GM19238 (cell line): ENCODE measurements at regions not wholly inside any gene's neighbourhood (a gene's known extent, or its start where the extent isn't known, plus 50 kb on each side); places are given as distances from the start of the nearest gene placed in this dataset.
"Not testable (repeated sequence)": the region's sequence is repeated elsewhere in the genome, so short reads cannot be mapped to it uniquely, and the experiment has no call there.

Source experiments
- DNase-seq: peaks from one replicate; pipeline ENCODE4 v3.0.0; 2011; ENCODE audit warnings: low spot score; ENCODE audit not compliant: insufficient read length

DNA sequence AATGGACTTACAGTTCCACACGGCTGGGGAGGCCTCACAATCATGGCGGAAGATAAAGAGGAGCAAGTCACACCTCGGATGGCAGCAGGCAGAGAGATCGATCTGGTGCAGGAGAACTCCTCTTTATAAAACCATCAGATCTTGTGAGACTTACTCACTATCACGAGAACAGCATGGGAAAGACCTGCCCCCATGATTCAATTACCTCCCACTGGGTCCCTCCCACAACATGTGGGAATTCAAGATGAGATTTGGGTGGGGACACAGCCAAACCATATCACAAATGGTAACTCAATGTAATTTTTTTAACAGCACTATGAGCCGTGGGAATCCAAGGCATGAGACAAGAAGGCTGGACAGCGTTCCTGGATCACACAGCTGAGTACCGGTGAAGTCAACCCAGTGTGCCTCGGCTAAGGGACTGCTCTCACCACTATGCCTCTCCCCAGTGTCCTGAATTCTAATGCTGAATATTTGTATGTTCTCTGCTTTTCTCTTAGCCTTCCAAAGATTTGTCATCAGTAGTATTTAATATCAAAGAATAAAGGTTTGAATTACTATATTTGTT, 84.3 kb downstream of the IRS2 start:
- DNase-seq = not testable (repeated sequence)

DNA sequence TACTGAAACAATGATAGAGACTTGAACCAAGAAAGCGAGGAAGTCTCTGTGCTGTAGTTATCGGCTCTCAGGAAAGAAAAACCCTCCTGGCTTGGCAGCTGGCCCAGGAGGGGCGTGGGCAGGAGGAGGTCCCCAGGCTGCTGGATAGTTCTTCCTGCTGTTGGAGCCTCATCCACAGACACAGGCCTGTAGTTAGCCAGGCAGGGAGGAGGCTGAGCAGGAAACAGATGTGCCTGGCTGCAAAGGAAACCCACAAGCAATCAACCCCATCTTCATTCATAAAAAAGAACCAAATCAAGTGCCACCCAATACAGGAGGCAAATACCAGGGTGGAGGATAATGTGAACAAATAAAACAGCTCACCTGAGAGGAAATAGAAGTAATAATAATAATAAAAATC, 86.2 kb downstream of the IRS2 start:
- no peak for DNase-seq

DNA sequence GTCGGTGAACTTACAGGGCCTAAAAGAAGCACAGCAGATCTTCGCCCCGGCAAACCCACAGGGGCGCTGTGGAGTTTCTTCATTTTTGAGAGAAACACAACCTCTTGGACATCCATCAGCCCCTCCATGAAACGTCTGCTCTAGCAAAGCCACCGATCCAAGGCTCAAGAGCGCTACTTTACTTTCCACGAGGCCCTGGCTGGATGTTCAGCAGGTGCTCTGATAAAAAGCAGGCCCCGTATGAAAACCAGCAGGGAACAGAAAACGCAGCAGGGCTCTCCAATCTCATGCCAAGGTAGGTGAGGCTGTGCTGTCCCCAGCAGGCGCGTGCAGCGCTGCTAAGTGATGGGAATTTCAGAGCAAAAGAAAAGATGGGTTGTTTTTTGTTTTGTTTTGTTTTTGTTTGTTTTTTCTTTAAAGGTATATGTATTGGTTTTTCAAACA, 86.7 kb downstream of the IRS2 start:
- no peak for DNase-seq

DNA sequence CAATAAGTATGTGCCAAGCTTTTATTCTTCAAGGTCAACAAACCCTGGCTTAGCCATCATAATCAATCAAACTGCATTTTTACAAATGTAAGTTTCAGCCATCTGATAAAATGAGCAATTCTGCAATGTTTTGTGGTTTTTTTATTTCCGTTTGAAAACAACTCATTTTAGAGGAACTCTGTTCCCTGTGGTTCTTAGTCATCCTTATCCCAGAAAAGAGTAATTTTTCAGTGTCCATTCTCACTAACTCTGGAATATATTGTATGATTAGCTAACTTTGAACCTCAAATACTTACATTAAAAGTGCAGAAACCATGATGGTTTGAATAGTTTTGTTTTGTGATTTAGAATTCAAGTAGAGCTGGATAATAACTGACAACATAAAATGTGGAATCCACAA, 87.6 kb downstream of the IRS2 start:
- no peak for DNase-seq

DNA sequence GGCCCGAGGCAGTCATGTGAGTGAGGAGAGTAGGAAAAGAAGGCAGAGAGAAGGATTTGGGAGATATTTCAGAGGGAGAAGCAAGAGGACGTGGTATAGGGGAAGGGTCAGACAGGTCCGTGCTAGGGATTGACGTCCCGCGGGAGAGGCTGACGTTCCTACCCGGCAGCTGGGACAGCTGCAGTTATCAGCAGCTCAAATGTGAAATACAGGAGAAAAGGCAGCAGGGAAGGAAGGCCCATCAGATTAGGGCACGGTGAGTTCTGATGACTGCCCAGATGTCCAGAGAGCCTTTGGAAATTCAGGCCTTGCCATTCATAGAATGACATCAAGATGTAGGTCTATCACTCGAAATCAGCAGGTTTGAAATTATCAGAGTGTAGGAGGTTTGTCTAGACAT, 88.4 kb downstream of the IRS2 start:
- DNase-seq = no peak

DNA sequence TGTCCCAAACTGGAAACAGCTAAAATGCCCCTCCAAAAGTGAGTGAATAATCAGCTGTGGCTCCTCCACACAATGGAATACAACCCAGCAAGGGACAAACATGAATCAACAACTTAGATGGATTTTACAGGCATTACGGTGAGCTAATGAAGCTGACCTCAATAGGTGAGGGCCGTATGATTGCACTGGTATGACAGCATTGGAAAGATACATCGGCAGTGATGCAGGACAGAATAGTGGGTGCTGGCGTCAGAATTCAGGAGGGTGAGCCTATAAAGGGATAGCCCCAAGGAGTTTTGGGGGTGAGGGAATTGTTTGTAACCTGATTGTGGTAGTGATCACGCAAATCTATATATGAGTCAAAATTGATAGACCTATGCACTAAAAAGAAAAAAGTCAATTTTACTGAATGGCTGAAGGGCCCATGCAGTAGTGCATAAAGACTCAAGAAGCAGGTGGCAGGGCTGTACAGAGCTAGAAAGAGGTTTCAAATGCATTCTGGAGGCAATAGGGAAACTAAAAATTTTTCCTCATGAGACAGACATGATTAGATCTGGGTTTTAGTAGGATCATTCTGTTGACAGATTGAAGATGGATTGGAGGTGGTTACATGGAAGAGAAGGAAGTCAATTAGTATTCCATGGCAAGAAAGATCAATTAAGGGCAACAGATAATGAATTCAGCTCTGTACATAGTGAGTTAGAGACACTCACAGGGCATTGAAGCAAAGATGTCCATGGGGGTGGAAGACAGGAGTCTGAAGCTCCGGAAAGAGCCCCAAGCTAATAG, 90.8 kb downstream of the IRS2 start:
- DNase-seq = no peak

DNA sequence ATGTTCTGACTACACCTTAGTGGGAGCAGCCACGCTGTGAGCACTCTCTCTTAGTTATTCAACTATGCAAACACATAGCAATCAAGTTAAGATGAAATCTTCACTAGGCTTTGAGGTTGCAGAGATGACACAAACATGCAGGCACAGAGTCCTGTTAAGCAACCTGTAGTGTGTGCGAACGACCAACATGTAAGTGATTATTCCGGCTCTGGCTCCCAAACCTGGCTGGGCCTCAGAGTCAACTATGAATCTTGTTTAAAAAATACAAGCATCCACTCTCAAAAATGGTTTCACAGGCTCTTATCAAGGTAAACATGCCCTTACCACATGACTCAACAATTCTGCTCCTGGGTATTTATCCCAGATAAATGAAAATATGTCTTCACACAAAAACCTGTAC, 91.4 kb downstream of the IRS2 start:
- no peak for DNase-seq

DNA sequence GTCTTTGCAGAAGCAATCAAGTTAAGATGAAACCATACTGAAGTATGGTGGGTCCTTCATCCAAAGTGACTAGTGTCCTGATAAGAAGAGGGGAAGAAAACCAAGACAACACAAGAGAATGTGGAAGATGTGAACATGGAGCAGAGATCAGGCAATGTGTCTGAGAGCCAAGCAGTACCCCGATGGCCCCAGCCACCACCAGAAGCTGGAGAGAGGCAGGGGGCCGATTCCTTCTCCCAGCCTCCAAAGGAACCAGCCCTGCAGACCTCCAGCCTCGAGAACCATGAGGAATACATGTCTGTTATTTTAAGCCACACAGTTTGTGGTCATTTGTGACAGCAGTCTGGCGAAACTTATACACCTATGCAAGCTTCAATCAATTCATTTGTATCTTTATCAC, 93.2 kb downstream of the IRS2 start:
- DNase-seq = no peak

DNA sequence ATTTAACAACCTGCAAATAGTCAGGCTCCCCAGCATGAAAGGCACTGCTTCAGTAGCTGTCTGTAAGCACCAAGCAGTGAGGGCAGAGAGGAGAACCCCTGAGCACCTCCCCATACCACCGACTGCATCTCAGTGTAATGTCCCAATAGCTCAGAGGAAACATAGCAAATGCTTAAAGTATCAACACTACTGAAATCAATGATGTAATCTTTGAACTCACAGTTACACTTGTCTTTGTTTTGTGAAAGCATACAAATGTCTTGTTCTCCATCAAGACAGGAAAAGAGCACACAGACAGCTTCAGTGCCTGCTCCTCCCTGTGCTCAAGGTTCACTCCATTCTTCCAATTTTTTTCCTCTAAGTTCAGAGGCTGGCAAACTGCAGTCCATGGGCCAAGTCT, 94.7 kb downstream of the IRS2 start:
- DNase-seq = no peak

DNA sequence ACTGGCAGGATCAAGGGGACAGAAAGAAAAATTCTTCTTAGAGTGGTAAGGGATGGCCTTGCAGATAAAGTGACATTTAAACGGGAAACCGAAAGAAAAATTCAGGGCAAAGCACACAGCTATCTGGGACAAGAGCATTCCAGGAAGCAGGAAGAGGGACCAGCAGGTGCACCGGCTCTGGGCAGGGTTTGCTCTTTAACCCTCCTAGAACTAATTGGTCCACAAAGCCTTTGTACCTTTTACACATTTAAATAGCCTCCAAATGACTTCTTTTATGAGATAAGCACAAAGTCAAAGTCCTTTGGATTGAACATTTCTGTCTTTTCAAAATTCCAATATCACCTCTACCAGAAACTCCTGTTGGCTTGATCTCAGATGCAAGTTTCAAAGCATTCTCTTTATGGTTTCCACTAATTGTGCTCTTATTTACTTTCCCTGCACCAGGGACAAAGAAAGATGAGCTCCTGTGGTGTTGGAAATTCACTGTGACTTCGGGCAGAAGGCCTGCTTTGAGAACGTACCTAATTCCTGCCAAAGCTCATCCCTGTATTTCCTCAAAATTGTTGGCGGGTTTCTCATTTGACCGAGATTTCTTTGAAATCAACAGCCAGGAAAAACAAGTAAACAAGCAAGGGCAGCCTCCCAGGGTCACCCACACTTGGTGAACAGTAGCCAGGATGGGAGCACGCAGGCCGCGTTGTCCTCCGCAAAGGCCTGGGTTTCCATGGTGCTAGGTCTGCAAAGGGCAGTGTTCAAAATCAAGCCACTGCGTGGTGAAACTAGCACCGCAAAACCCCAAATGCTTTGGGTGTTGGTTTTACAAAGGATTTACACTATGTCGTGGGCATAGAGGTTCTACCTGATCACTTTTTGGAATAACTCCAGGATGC, 98.6 kb downstream of the IRS2 start:
- DNase-seq = no peak

DNA sequence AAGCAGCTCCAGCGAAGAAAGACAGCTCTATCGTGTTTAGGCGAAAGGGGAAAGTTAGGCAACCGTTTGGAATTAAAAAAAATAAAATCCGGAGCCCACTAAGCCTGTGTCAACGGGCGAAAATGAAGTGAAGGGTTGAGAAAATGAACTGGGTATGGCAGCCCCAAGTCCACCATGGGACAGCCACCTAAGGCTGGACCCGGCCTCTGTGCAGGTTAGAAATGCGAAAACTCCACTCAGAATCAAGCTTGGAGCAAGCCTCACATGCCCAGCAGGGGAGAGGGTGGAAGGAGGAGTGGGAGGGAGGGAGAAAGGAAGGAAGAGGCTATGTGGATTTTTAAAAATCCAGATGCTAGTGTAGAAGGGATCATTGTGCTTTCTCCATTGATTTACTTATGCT, 101.2 kb downstream of the IRS2 start:
- DNase-seq = no peak

DNA sequence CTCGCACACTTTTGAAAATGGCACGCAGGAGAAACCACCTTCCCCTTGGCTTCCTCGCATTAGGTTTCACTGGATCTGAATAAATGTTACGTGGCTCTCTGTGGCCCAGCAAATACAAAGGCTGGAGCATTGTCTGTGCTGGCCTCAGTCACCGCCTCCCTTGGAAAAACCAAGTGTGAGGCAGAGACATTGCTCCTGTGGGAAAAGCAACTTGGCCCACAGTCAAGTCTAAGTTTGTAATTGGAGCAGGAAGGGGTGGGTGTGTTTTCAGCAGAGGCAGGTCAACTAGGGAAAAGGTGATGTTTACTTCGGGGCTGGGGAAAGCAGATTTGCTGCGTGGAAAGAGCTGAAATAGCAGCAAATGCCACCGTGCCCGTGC, 101.6 kb downstream of the IRS2 start:
- no peak for DNase-seq

DNA sequence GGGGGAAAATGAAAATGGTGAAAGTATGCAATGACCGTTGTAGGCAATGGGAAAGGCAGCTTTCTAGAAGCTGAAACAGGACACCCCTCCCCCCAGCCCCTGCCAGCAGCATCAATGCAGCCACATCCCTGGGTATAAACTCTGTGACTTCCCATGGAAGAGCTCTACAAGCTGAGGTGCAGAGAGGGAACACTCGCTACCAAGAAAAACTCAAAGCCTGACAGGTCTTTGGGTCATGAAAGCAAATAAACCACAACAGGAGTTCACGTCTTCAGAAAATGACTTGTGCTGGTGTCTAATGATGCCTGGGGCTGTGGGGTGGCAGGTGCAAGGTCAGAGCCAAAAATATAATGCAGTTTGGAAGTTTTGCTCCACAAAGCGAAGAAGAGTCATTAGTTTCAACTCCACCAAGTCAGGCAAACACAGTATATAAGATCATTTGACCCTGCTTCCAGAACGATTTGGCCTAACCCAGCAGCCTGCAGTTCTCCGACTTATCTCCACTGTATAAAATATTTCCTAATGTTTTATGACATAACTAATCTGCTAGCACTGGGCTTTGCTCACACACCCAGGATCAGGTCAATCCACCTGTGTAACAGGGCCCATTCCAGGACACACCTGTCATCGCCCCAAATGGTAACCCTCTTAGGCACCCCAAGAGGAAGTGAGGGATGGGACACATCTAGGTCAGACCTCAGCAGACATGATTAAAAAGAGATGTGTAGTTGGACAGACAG, 102.1 kb downstream of the IRS2 start:
- no peak for DNase-seq

DNA sequence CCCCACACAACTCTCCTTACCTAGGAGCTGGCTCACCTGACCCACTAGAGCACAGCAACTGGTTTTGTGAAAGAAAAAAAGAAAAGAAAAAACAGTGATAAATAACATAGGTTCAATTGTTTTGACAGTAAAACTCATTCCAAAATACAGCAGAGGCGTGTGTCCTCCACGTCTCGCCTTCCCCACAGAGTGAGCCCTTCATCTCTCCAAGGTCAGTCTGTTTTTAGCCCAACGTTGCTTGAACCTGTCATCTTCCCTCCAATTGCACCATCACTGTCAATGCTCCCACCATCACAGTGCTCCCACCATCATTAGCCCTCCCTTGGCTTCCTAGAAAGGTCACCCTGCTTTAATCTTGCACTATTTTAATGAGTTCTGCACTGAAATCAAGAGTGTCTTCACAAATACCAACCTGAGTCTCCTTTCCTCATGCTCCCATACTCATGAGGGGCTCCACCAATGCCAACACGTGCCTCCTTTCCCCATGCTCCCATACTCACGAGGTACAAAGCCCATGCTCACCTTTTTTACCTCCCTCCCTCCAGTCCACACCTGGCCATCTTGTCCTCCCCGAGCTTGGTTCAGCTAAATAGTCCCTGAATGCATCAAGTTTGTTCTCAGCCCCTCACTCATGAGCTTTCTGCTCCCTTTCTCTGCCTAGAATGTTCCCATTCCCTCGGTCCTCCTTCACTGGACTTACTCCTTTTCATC, 103.7 kb downstream of the IRS2 start:
- no peak for DNase-seq

DNA sequence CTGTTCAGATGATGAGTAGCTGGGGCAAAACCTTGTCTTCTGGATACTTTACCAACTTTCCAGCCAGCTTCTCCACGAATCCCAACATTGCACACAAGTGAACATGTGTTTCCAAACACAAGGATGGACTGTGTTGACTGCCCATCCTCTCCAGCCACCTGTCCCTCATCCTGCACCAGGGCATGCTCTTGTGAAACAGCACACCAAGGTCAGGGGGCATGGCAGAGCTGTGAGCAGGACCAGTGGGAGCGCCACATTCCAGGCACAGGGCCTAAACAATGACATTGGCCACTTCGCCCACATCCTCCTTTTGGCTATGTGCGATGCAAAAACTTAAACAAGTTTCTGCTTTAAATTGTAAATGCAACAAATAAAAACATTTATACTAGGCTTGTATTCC, 105.5 kb downstream of the IRS2 start:
- no peak for DNase-seq

DNA sequence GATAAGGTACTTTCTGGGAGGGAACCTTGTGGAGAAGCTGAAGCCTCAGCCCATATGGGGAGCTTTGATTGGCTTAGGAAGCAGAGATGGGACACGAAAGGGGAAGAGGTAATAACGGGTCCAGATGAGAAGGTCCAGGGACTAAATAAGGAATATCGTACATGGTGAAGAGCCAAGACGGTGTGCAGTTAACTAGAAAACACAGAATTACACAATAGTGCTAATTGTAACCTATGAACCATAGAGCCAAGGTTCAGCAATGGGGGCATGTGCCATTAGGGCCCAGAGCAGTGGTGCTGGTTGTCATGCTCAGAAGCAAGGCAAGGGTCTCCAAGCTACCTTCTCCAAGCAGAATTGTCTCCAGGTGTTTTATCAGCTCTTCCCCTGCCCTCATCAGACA, 106.1 kb downstream of the IRS2 start:
- DNase-seq = no peak

DNA sequence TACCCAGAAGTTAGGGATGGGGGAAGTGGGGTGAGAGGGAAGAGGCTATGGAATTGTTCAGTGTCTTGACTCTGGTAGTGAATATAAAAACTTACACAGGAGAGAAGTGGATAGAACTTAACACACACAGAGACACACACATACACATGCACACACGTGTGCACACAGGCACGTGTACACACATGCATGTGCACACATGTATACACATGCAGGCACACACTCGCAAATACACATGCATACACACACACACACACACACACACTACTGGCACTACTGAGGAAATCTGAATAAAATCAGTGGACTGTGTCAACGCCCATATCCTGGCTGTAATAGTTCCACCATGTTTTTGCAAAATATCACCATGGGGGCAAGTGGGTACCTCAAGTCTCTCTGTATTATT, 107.9 kb downstream of the IRS2 start:
- no peak for DNase-seq

DNA sequence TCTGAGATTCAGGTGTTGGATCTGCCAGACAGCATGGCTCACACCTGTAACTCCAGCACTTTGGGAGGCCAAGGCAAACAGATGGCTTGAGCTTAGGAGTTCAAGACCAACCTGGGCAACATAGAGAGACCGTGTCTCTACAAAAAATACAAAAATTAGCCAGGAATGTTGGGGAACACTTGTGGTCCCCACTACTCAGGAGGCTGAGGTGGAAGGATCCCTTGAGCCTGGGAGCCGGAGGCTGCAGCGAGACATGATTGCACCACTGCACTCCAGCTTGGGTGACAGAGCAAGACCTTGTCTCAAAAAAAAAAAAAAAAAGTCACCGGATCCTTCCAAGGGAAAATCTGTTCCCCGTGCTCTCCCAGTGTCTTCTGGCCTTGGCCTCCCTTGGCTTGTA, 109.2 kb downstream of the IRS2 start:
- DNase-seq = no peak

DNA sequence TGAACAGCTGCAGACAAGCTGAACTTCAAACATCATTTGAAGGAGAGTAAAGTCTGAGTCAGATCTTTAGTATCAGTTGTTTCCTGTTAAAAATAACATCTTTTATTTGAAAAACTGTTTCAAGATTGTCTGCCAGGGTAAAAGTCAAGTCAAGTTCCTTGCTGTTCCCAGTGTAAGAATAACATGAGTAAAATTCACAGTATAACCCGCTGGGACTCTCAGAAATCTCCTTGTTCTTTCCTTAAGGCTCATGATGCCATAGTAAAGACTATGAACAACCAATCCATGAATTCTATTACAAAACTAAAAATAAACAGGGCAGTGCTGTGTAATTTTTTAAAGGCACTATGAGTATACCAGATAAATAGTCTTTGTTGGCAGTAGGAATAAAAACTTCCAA, 112.9 kb downstream of the IRS2 start:
- no peak for DNase-seq

DNA sequence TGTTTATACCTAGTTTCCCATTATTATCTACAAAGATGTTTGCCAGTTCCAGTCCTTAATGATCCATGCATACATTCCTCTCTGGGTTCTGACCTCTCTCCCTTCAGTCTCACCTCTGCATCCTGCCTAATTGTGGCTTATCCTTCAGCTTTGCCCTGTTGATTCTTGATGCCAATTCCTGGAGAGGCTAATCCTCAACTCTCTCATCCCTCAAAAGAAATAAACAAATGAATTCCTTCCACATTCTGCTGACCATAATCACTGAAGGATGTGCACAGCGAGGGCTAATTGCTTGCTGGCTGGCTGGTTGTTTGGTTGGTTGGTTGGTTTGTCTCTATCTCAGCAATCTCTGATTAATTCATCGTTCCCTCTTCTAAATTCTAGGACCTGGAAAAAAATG, 113.8 kb downstream of the IRS2 start:
- DNase-seq = no peak

DNA sequence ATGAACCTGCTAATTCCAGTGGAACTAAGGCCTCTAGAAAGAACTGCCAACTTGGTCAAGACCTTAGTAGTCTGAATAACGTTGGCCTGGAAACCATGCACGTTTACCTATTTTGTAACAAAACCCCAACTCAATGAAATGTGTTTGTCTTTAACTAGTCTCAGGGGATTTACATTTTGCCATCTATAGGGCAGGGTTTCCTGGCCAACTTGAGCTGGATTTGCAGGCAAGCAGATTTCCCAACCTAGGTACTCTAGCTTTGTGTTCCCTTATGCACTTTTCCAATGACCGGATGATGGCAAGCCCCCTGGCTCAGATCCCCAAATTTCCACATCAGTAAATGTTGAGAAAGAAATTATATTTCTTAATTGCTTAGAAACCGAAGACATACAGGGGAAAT, 114.5 kb downstream of the IRS2 start:
- DNase-seq = no peak
